GM19467 (cell line): ENCODE measurements at regions not wholly inside any gene's neighbourhood (a gene's known extent, or its start where the extent isn't known, plus 50 kb on each side); places are given as distances from the start of the nearest gene placed in this dataset.
"Not testable (repeated sequence)": the region's sequence is repeated elsewhere in the genome, so short reads cannot be mapped to it uniquely, and the experiment has no call there.

Experiments used
- ATAC-seq: cut with Tn5 transposase; IDR thresholded peaks from one replicate; pipeline ENCODE4 v1.9.1; 2021; ENCODE audit warnings: mild to moderate bottlenecking, moderate library complexity; ENCODE audit not compliant: unreplicated experiment

GRCh38 chr6:140201787-140202458, 827.5 kb upstream of the CITED2 start:
- no peak for ATAC-seq

- no peak for ATAC-seq
Measured at GRCh38 chr6:140193269-140193668, 818.8 kb upstream of the CITED2 start.

- ATAC-seq = no peak
Measured at GRCh38 chr6:140192018-140192417, 817.6 kb upstream of the CITED2 start.

- ATAC-seq = not testable (repeated sequence)
Measured at GRCh38 chr6:140189263-140189662, 814.8 kb upstream of the CITED2 start.

GRCh38 chr6:140185991-140186390, 811.5 kb upstream of the CITED2 start:
- ATAC-seq = no peak

DNA sequence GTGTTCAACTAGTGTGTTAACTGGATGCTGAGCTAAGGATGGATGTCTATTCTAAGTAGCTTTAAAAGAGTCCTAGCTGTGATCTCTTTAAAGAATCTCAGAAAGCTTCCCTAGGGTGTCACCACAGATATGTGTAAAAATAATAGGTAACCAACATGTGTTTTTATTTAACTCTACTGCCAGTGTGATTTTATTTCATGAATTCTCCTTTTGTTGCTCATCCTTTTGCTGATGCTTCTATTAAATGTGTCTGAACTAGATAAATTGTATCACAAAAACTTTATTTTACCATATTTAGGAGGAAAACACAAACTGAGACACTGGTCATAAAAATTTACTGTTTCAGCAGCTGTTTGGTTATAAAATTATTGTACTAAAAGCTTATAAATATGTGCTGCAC, 809.4 kb upstream of the CITED2 start:
- no peak for ATAC-seq

GRCh38 chr6:140182821-140183220, 808.4 kb upstream of the CITED2 start:
- ATAC-seq = no peak

- no peak for ATAC-seq
Measured at GRCh38 chr6:140181876-140182275, 807.4 kb upstream of the CITED2 start.

DNA sequence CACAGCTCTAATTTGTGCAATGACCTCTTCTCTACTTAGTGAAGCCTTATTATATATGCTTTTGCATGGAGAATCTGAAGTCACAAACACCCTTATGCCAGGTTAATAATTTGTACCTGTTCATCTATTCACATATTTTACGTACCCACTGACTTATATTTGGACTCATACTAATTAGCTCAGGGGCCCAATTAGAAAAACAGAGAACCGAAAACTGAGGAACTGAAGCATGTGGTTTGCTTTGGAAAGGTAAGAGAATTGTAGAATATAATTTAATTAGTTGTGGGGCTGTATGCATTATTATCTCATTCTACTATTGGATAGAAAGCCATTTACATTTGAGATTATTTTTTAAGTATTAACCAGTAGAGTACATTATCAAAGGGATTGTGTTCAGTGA, 805.9 kb upstream of the CITED2 start:
- ATAC-seq = no peak

DNA sequence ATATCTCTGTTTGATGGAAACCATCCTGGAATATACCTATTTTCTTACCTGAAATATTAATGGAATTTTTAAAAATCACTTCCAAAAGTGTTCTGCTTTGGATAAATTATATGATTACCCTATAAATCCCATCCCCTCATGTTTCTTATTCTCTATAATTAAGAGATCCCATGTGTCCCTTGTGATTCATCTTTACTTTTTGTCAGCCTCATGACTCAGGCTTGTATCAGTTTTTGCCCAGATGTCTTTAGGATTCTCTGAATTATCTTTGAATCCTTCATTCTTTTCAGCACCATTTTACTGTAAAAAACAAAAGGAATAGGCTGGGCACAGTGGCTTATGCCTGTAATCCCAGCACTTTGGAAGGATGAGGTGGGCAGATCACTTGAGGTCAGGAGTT, 804.5 kb upstream of the CITED2 start:
- no peak for ATAC-seq

DNA sequence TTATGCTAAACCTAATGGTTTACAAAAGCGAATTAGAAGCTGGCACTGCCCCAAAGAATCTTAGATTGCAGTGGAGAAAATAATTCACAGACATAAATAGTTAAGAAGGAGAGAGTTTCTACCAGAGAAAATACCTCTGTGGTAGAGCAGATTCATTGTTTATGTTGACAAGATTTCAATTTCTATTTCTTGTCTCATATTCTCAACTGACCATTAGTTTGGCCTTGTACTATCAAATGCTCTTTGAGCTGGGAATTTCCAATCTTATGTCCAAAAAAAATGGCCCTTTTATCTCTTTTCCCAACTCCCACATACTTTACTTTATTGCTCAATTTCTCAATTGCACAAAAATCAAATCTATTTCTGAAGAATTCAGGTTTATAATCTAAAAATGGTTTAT, 804.1 kb upstream of the CITED2 start:
- no peak for ATAC-seq

DNA sequence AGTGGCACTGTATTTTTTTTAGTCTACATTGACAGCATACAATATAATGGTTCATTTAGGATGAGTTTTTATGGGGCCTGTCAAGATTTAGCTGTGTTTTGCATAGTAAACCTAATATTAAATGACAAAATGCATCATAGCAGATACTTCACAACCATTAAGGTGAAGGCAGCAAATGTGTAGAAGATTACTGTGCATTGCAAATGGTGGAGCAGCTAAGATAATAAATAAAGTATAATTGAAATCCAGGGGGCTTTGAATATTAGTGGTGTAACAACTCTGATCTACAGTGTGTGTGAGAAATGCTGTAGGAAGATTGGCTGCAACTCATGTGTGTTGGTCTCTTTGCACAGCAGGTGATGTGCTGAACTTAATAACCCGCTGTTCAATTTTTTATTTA, 801.9 kb upstream of the CITED2 start:
- ATAC-seq = no peak

DNA sequence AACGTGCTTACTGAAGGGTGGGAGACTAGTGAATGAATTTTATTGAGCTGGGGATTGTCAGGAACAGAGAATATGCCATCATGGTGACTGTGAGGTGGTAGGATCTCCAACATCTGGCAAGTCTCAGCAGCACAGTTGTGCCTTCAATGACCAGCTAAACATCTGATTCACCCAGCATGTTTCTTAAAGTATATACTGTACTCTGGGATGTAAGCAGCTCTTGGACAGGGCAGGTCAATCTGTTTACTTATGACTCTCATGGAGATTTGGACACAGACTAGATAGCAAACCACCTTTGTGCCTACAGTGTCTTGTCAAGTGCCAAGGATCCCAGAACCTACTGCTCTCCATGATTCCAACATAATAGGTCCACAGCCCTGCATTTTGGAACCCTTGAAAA, 801.0 kb upstream of the CITED2 start:
- no peak for ATAC-seq

DNA sequence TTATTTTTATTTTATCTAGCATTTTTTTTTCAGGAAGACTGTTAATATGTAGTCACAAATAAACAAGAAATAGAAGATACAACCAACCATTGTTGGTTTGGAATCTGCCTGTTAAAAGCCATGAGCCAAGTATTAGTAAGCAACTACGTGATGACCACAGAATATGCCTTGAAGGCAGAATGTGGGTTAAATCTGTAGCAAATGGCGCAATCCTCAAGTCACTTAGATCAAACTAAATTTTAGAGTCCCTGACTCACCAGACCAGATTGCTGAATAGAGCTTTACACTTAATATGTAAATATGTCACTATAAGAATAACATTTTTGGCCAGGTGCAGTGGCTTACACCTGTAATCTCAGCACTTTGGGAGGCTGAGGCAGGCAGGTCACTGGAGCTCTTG, 800.1 kb upstream of the CITED2 start:
- ATAC-seq = no peak

DNA sequence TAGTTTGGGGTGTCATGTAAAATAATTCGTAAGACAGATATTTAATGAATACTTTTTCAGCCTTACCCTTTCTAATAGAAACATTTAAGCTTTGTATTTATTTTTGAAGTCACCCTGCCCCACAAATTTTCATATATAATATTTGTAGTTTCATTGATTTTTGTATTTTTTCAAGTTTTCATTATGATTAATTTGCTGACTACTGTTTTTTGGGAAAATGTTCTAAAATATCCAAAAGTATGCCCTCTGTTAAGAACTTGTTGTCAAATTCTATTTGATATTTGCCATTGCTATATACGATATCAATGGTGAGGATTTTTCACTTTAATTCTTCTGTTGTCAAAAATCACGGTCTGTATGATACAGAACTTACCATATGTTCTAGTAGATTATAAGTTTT, 793.9 kb upstream of the CITED2 start:
- no peak for ATAC-seq

DNA sequence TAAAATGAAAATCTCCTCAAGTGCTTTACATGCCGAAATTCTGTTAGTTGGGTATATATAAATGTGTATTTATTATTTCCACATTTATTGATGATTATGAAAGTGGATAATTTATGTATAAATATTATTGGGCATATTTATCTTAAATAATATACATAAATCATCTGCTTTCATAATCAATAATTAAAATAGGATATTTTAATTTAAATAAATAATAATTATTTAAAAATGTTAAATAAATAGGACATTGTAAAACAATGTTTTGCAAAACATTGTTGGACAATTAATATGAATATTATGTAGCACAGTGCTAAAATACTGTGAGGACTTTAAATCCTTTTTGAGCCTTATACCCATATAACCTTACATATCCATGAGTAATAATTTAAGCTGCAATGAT, 786.5 kb upstream of the CITED2 start:
- no peak for ATAC-seq

GRCh38 chr6:140160494-140160893, 786.0 kb upstream of the CITED2 start:
- ATAC-seq = no peak

DNA sequence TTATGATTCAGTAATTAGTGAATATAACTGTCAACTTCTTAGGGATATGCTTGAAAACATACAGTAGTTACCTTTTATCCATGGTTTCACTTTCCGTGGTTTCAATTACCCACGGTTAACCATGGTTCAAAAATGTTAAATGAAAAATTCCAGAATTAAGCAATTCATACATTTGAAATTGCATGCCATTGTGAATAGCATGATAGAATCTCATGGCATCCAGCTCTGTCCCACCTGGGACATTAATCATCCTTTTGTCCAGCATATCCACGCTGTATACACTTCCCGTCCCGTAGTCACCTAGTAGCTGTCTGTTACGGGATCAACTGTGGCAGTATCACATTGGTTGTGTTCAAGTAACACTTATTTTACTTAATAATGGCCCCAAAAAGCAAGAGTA, 781.7 kb upstream of the CITED2 start:
- no peak for ATAC-seq

DNA sequence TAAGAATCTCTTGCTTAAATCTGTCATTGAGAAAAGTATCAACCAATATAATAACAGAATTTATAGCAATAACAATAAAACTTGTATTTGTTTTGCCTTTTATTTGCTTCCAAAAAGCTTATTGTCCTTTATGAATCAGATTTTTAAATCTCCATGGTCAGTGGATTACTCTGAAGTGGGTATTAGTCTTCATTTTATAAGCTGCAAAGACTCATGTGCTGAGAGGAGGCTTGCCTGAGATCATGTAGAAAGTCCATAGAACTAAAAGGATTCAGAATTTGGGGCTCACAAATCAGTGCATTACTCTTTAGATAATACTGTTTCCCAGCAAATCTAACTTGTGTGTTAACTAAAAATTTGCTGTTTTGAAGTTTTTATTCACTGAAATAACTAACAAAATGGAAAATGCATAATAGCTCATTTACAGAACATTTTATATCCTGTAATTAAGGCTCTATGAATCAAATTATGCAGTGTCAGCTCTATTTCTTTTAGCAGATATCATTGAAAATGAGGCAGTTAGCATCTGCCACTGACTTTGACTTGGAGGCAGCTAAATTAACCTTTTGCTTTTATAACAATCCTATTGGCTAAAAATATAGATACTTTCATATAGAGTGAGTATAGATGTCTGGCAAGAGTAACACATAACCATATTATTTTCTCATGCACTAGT, 781.1 kb upstream of the CITED2 start:
- no peak for ATAC-seq

GRCh38 chr6:140153703-140154102, 779.3 kb upstream of the CITED2 start:
- no peak for ATAC-seq

DNA sequence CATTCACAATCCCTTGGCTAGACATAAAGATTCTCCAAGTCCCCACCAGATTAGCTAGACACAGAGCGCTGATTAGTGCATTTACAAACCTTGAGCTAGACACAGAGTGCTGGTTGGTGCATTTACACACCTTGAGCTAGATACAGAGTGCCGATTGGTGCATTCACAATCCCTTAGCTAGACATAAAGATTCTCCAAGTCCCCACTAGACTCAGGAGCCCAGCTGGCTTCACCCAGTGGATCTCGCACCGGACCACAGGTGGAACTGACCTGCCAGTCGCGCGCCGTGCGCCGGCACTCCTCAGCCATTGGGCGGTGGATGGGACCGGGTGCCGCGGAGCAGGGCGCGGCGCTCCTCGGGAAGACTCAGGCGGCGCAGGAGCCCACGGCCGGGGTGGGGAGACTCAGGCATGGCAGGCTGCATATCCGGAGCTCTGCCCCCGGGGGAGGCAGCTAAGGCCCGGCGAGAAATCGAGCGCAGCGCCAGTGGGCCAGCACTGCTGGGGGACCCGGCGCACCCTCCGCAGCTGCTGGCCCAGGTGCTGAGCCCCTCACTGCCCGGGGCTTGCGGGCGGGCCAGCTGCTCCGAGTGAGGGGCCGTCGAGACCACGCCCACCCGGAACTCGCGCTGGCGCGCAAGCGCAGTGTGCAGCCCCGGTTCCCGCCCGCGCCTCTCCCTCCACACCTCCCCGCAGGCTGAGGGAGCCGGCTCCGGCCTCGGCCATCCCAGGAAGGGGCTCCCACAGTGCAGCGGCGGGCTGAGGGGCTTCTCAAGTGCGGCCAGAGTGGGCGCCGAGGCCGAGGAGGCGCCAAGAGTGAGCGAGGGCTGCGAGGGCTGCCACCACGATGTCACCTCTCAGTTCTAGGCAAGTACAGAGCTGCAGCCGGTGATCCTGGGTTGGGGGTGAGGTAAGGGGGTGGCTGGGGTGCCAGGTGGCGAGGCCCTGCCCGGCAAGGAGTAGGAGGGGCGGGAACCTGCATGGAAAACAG, 773.7 kb upstream of the CITED2 start:
- not testable (repeated sequence) for ATAC-seq

GRCh38 chr6:140140891-140141290, 766.4 kb upstream of the CITED2 start:
- ATAC-seq = no peak
